ENCODE measurements at regions not wholly inside any gene's neighbourhood (a gene's known extent, or its start where the extent isn't known, plus 50 kb on each side); places are given as distances from the start of the nearest gene placed in this dataset.
A peak's percentile ranks its signal among the peaks of the same experiment; 100 is the strongest.

DNA sequence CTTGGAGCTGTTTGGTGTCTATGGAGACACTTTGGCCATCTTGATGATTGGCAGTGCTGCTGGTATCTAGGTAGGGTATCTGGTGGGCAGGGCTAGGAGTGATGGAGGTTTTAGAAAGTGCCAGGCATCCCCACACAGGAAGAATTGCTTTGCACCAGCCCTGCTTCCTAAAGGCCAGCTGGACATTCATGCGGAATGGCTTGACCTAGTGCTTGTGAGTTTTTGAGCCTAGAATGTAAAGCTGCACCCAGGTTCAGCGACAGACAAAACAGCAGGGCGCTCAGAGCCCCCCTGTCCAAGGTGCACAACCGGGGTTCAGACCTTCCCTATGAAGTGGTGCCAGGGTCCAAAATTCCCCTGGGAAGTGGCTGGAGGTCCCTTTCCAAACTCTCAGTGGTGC lies 93.1 kb downstream of the ING1 start:
- Histone ChIP-seq H3K27ac (no peak overlapping the region), H4K20me1 (no peaks in the 10 kb centered on the region), H3K4me2 (no peak overlapping the region), H3K4me3 (no peak overlapping the region), H3K9me3 (replicated peaks in 1 of 11) (0 out of 22 replicates have a peak, but pooled peaks cover 0 to 2% (median 0%) of the 10 kb centered on the region in 11 experiments), H3K9ac (no peak overlapping the region), H3K36me3 (no peaks in the 10 kb centered on the region), H3K4me1 (peaks cover 0 to 13% (median 0%) of the 10 kb centered on the region in 10 experiments; a peak in 5 of 20 replicates), H3K27me3 (no peaks in the 10 kb centered on the region)
- TF ChIP-seq Cebpa-rat (IDR thresholded peaks at IDR 0.05), result no peak

DNA sequence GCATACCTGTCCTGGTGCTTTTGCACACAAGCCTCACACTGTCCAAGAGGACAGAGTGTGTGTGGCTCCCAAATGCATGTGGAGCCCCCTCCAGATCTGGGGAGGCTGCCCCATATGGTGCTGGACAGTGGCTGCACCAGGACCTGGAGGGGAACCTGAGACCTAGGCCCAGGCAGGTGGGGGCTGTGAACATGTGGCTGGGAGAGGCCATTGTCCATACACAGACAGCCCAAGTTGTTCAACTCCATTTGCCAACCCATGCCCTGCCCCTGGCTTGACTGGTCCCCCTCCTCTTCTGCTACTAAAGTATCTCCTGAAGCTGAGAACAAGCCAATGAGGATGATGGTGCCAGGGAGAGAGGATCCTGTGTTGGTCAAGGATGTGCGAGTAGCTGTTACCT lies 94.0 kb downstream of the ING1 start:
- no peaks in the 10 kb centered on the region for H3K36me3 ChIP-seq
- no peak overlapping the region for H3K4me2 ChIP-seq
- H3K9me3 ChIP-seq (replicated peaks in 1 of 11), result peaks cover 1 to 11% (median 8%) of the 10 kb centered on the region in 11 experiments; a peak in 20 of 22 replicates
- no peak overlapping the region for H3K27ac ChIP-seq
- H3K4me1 ChIP-seq, result peaks cover 0 to 7% (median 0%) of the 10 kb centered on the region in 10 experiments; a peak in 5 of 20 replicates
- H3K27me3 ChIP-seq, result no peaks in the 10 kb centered on the region
- H3K4me3 ChIP-seq, result no peak overlapping the region
- no peak for TF ChIP-seq Cebpa-rat (IDR thresholded peaks at IDR 0.05)
- no peak overlapping the region for H3K9ac ChIP-seq
- no peaks in the 10 kb centered on the region for H4K20me1 ChIP-seq

DNA sequence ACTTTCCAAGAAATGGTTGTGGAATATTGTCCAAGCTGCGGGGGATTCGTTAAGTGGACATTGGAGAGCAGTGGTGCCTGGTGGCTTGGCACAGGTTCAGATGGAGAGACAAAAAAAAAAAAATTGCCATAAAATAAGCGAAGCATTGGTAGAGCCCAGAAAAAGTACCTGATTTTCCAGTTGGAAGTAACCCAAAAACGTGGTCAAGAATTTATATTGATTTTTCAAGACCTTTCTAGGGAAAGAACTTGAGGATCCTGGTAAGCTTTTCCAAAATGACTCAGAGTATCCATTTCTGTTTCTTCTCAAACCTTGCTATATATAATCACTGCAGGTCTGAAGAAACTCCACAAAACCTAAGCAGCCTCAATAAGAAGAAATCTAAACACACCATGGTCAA lies 94.6 kb downstream of the ING1 start:
- no peak overlapping the region for H3K4me3 ChIP-seq
- H3K9me3 ChIP-seq (replicated peaks in 1 of 11), result peaks cover 7 to 17% (median 14%) of the 10 kb centered on the region in 11 experiments; a peak in 20 of 22 replicates
- H3K36me3 ChIP-seq, result no peaks in the 10 kb centered on the region
- no peak overlapping the region for H3K9ac ChIP-seq
- no peak overlapping the region for H3K27ac ChIP-seq
- H3K4me2 ChIP-seq, result no peak overlapping the region
- peaks cover 0 to 7% (median 0%) of the 10 kb centered on the region in 10 experiments; a peak in 1 of 20 replicates for H3K4me1 ChIP-seq
- no peak for TF ChIP-seq Cebpa-rat (IDR thresholded peaks at IDR 0.05)
- H3K27me3 ChIP-seq, result no peaks in the 10 kb centered on the region
- H4K20me1 ChIP-seq, result no peaks in the 10 kb centered on the region

DNA sequence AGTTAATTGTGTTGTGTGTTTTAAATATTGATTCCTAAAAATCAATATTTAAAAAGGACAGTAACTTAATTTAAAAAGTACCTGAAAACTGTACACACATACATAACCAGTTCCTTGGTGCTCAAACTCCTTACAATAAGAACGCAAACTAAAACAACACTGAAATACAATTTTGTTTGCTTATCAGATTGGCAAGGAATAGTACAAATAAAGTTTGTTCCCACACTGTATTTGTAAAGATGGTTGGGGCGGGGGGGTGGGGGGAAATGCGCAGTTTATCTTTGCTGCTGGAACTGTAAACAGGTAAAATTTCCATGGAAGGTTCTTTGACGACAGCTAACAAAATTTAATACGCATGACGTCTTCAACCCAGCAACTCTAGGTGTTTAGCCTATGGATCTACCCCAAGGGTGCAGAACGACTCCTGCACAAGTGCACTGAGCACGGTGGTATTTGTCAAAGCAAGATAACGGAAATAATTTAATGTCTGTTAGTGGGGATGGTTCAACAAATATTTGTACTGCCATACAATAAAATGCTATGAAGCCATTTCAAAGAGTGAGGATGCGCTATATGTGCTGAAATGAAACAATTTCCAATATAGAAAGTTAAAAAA lies 96.5 kb downstream of the ING1 start:
- TF ChIP-seq Cebpa-rat (IDR thresholded peaks at IDR 0.05), result no peak
- no peak overlapping the region for H3K9ac ChIP-seq
- peaks cover 0 to 7% (median 0%) of the 10 kb centered on the region in 10 experiments; a peak in 1 of 20 replicates for H3K4me1 ChIP-seq
- no peak overlapping the region for H3K27ac ChIP-seq
- no peaks in the 10 kb centered on the region for H3K27me3 ChIP-seq
- no peak overlapping the region for H3K4me2 ChIP-seq
- H3K4me3 ChIP-seq, result no peak overlapping the region
- no peaks in the 10 kb centered on the region for H4K20me1 ChIP-seq
- no peaks in the 10 kb centered on the region for H3K36me3 ChIP-seq
- peaks cover 8 to 25% (median 22%) of the 10 kb centered on the region in 11 experiments; a peak in 20 of 22 replicates for H3K9me3 ChIP-seq (replicated peaks in 1 of 11)

DNA sequence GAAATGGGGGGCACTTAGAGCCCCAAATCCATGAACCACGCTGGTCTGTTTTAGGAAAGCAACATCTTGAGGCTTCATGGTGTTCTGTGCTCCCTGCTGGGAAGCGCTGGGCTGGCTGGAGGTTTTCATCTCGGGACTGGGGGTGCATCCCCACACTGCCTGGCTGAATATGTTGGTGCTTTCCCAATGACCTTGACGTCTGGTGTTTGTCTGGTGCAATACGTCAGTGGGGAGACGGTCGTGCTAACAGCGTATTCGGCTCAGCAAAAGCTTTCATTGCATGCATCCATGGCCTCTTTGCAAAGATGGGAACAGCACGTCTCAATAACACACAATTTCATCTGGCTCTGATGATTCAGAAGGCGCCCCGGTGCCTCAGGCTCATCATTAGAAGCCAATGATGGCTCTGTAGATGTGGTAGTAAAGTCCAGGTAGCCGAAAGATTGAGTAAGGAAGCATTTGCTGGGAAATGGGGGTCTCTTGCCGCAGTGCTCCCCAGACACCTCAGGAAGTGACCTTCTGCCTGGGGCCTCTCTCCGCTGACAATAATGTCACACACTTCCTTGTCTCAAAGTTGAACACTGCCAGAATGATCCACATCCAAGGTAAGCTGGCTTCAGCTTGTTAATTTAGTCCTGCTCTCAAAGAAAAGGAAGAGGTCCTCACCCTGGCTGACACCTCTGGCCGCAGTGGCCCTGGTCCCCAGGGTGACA lies 97.7 kb downstream of the ING1 start:
- no peaks in the 10 kb centered on the region for H3K36me3 ChIP-seq
- peaks cover 0 to 7% (median 0%) of the 10 kb centered on the region in 10 experiments; a peak in 1 of 20 replicates for H3K4me1 ChIP-seq
- H3K9me3 ChIP-seq (replicated peaks in 1 of 11), result peaks cover 8 to 25% (median 22%) of the 10 kb centered on the region in 11 experiments; a peak in 20 of 22 replicates
- H3K4me3 ChIP-seq, result no peak overlapping the region
- H3K27ac ChIP-seq, result no peak overlapping the region
- no peaks in the 10 kb centered on the region for H3K27me3 ChIP-seq
- no peak overlapping the region for H3K9ac ChIP-seq
- H4K20me1 ChIP-seq, result no peaks in the 10 kb centered on the region
- no peak for TF ChIP-seq Cebpa-rat (IDR thresholded peaks at IDR 0.05)
- H3K4me2 ChIP-seq, result peak overlapping the region in 1 of 11 experiments; percentile 19; a peak in 1 of 22 replicates

DNA sequence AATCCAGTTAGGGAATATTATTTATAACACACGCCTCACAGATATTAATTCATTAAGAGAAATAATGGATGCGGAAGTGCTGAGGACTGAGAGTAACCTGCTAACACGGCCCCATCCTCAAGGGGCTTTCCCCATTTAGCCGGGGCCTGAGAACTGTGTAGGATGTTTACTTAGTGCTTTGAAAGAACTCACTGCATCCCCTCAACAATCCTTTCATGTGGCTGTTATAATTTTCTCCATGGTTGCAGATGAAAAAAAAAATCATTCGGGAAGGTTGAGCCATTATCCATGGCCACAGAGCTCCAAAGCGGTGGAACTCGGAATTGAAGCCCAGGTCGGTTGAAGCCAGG lies 98.2 kb downstream of the ING1 start:
- Histone ChIP-seq H3K27ac (no peak overlapping the region), H3K27me3 (no peaks in the 10 kb centered on the region), H3K9ac (no peak overlapping the region), H3K4me3 (no peak overlapping the region), H3K4me1 (peaks cover 0 to 7% (median 0%) of the 10 kb centered on the region in 10 experiments; a peak in 1 of 20 replicates), H4K20me1 (no peaks in the 10 kb centered on the region), H3K4me2 (peak overlapping the region in 1 of 11 experiments; percentile 19; a peak in 1 of 22 replicates), H3K36me3 (no peaks in the 10 kb centered on the region), H3K9me3 (replicated peaks in 1 of 11) (peaks cover 8 to 25% (median 22%) of the 10 kb centered on the region in 11 experiments; a peak in 20 of 22 replicates)
- TF ChIP-seq Cebpa-rat (IDR thresholded peaks at IDR 0.05), result no peak

DNA sequence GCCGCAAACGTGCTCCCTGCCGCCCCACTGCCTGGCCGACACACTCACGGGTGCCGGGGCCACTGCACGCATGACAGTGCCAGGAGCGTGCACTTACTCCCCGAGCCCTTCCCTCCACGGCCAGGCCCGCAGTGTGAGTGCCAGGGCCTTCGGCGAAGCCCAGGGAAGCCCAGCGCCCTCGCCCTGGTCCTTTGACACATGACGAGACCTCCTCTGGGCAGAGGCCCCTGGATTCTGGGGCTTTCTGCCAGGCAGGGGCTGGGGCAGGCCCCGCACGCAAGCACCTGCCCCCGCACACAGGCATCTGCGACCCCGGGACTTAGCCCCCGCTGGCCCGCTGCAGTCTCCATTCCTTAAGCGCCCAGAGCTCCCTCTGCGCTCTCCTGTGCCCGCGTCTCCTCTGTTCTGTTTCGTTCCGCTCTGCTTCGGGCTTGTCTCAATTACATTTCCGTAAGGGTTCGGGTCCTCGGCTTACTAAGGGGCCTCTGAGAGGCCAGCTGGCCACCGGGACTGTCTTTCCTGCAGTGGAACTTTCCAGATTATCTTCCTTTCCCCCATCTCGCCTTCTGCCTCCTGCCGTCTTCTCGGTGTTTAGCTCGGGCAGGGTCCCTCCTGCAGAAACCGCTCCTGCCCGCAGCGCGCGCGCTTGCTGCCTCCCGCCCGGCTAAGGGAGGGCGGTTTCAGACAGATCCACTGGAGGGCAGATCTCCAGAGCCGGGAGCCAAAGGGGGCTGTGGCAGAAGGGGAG lies 98.8 kb downstream of the ING1 start:
- Histone ChIP-seq H3K4me1 (peaks cover 0 to 7% (median 0%) of the 10 kb centered on the region in 10 experiments; a peak in 1 of 20 replicates), H4K20me1 (no peaks in the 10 kb centered on the region), H3K4me2 (no peak overlapping the region), H3K9me3 (replicated peaks in 1 of 11) (peaks cover 8 to 25% (median 22%) of the 10 kb centered on the region in 11 experiments; a peak in 20 of 22 replicates), H3K27ac (no peak overlapping the region), H3K27me3 (no peaks in the 10 kb centered on the region), H3K9ac (no peak overlapping the region), H3K36me3 (no peaks in the 10 kb centered on the region), H3K4me3 (no peak overlapping the region)
- TF ChIP-seq Cebpa-rat (IDR thresholded peaks at IDR 0.05), result no peak

DNA sequence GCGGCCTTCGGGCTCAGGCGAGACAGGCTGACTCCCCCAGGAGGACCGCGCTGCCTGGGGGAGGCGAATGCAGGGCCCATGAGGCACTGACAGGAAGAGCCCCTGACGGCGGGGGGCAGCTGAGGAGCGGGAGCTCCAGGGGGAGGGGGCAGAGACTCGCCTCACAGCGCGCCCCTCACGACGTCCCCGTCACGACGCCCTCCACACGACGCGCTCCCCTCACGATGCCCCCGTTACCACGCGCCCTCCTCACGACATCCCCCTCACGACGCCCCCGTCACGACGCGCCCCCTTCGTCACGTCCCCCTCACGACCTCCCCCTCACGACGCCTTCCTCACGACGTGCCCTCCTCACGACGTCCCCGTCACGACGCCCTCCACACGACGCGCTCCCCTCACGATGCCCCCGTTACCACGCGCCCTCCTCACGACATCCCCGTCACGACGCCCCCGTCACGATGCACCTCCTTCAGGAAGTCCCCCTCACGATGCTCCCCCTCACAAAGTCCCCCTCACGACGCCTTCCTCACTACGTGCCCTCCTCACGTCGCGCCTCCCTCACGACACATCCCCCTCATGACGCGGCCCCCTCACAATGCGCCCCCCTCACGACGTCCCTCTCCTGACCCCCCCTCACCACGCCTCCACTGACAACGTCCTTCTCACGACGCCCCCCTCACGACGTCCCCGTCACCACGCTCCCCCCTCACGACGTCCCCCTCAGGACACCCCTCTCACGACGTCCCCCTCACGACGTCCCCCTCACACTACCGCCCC lies 99.6 kb downstream of the ING1 start:
- Histone ChIP-seq H3K4me2 (no peak overlapping the region), H3K4me1 (peaks cover 0 to 7% (median 0%) of the 10 kb centered on the region in 10 experiments; a peak in 1 of 20 replicates)

More for the DNA sequence above, 99.6 kb downstream of the ING1 start:
- Histone ChIP-seq H4K20me1 (no peaks in the 10 kb centered on the region), H3K27ac (no peak overlapping the region), H3K9me3 (replicated peaks in 1 of 11) (peaks cover 8 to 25% (median 22%) of the 10 kb centered on the region in 11 experiments; a peak in 20 of 22 replicates), H3K27me3 (no peaks in the 10 kb centered on the region), H3K4me3 (no peak overlapping the region), H3K9ac (no peak overlapping the region), H3K36me3 (no peaks in the 10 kb centered on the region)
- TF ChIP-seq Cebpa-rat (IDR thresholded peaks at IDR 0.05), result no peak
